H9 (cell line): ENCODE measurements at regions not wholly inside any gene's neighbourhood (a gene's known extent, or its start where the extent isn't known, plus 50 kb on each side); places are given as distances from the start of the nearest gene placed in this dataset.

ENCODE experiments used
- DNase-seq: peaks from one replicate; pipeline ENCODE4 v3.0.0-alpha.2; 2017
- H2AFZ ChIP-seq: one replicate; pipeline ENCODE4 v1.6.1; 2013; ENCODE audit warnings: mild to moderate bottlenecking, low read length, control low read depth, moderate library complexity
- H2AK5ac ChIP-seq: 2 replicates; pipeline ENCODE4 v1.6.1; 2013; ENCODE audit warnings: low read length, control low read depth, mixed read lengths; ENCODE audit not compliant: insufficient read length
- H2BK120ac ChIP-seq: one replicate; pipeline ENCODE4 v1.6.1; 2013; ENCODE audit warnings: low read depth, mild to moderate bottlenecking, low read length, control low read depth, inconsistent platforms; ENCODE audit not compliant: poor library complexity, severe bottlenecking
- H2BK12ac ChIP-seq: 2 replicates; pipeline ENCODE4 v1.6.1; 2013; ENCODE audit warnings: low read length, control low read depth, mixed read lengths, low read depth; ENCODE audit not compliant: insufficient read length
- H2BK15ac ChIP-seq: 2 replicates; pipeline ENCODE4 v1.6.1; 2013; ENCODE audit warnings: low read depth, low read length, control low read depth
- H2BK20ac ChIP-seq: one replicate; pipeline ENCODE4 v1.6.1; 2013; ENCODE audit warnings: low read depth, mild to moderate bottlenecking, low read length, control low read depth, inconsistent platforms; ENCODE audit not compliant: poor library complexity, severe bottlenecking
- H2BK5ac ChIP-seq: 2 replicates; pipeline ENCODE4 v1.6.1; 2013; ENCODE audit warnings: low read length, control low read depth, mixed read lengths; ENCODE audit not compliant: insufficient read length
- H3K14ac ChIP-seq: 2 replicates; pipeline ENCODE4 v1.6.1; 2013; ENCODE audit warnings: low read length, control low read depth; ENCODE audit not compliant: insufficient read depth
- H3K18ac ChIP-seq: 2 replicates; pipeline ENCODE4 v1.6.1; 2013; ENCODE audit warnings: low read depth, mild to moderate bottlenecking, mixed read lengths, low read length, control low read depth; ENCODE audit not compliant: insufficient read length
- H3K23ac ChIP-seq: 2 replicates; pipeline ENCODE4 v1.6.1; 2013; ENCODE audit warnings: low read length, control low read depth, mixed read lengths, low read depth; ENCODE audit not compliant: insufficient read length
- H3K23me2 ChIP-seq: 2 replicates; pipeline ENCODE4 v1.6.1; 2013; ENCODE audit warnings: low read depth, mild to moderate bottlenecking, mixed read lengths, low read length, control low read depth; ENCODE audit not compliant: insufficient read length, poor library complexity, severe bottlenecking
- H3K27ac ChIP-seq: 2 replicates; pipeline ENCODE4 v1.5.1; 2013; ENCODE audit warnings: low read length, control low read depth, mixed read lengths, low read depth; ENCODE audit not compliant: insufficient read length
- H3K27me3 ChIP-seq: 2 replicates; pipeline ENCODE4 v1.6.1; 2013; ENCODE audit warnings: low read length, control low read depth, inconsistent platforms; ENCODE audit not compliant: insufficient read depth
- H3K4ac ChIP-seq: 2 replicates; pipeline ENCODE4 v1.6.1; 2013; ENCODE audit warnings: low read depth, mild to moderate bottlenecking, control low read depth, inconsistent platforms, low read length, moderate library complexity
- H3K4me1 ChIP-seq: 2 replicates; pipeline ENCODE4 v1.6.1; 2013; ENCODE audit warnings: low read length, control low read depth, inconsistent platforms; ENCODE audit not compliant: insufficient read depth
- H3K4me2 ChIP-seq: 2 replicates; pipeline ENCODE4 v1.6.1; 2013; ENCODE audit warnings: low read length, control low read depth, mixed read lengths; ENCODE audit not compliant: insufficient read length, insufficient read depth
- H3K56ac ChIP-seq: 2 replicates; pipeline ENCODE4 v1.6.1; 2013; ENCODE audit warnings: low read depth, mild to moderate bottlenecking, mixed read lengths, low read length, control low read depth; ENCODE audit not compliant: insufficient read length
- H3K79me1 ChIP-seq: 2 replicates; pipeline ENCODE4 v1.6.1; 2013; ENCODE audit warnings: low read depth, mild to moderate bottlenecking, moderate library complexity, low read length, control low read depth, inconsistent platforms; ENCODE audit not compliant: insufficient read depth, poor library complexity, severe bottlenecking
- H3K79me2 ChIP-seq: 2 replicates; pipeline ENCODE4 v1.6.1; 2013; ENCODE audit warnings: low read length, control low read depth, inconsistent platforms; ENCODE audit not compliant: insufficient read depth
- H3K9ac ChIP-seq: 2 replicates; pipeline ENCODE4 v1.6.1; 2013; ENCODE audit warnings: low read length, control low read depth, mixed read lengths; ENCODE audit not compliant: insufficient read length; ENCODE audit errors: extremely low read depth
- H3K9me3 ChIP-seq: one replicate; pipeline ENCODE4 v1.6.1; 2013; ENCODE audit warnings: low read depth, low read length, inconsistent platforms; ENCODE audit not compliant: control insufficient read depth
- H3T11ph ChIP-seq: one replicate; pipeline ENCODE4 v1.6.1; 2013; ENCODE audit warnings: mild to moderate bottlenecking, low read length, control low read depth, inconsistent platforms
- H4K20me1 ChIP-seq: one replicate; pipeline ENCODE4 v1.6.1; 2013; ENCODE audit not compliant: control insufficient read depth, insufficient read length, insufficient read depth
- H4K5ac ChIP-seq: 2 replicates; pipeline ENCODE4 v1.6.1; 2013; ENCODE audit warnings: low read depth, mild to moderate bottlenecking, mixed read lengths, low read length, control low read depth; ENCODE audit not compliant: insufficient read length
- H4K8ac ChIP-seq: replicated peaks from 2 replicates; pipeline ENCODE4 v1.6.1; 2013; ENCODE audit warnings: low read length, control low read depth, mixed read lengths, low read depth; ENCODE audit not compliant: insufficient read length
- H4K91ac ChIP-seq: 2 replicates; pipeline ENCODE4 v1.6.1; 2013; ENCODE audit warnings: low read depth, mild to moderate bottlenecking, moderate library complexity, mixed read lengths, low read length, control low read depth; ENCODE audit not compliant: insufficient read length
- H3K27ac Mint-ChIP-seq, 3 experiments: 2 replicates in 2 of 3; 3 replicates in 1 of 3; pipeline ENCODE4 v1.8.0; 2020 to 2021; ENCODE audit warnings: mixed read lengths in 3 of 3, mild to moderate bottlenecking in 1 of 3, moderate library complexity in 1 of 3
- H3K27me3 Mint-ChIP-seq: 2 replicates; pipeline ENCODE4 v1.8.0; 2021; ENCODE audit warnings: low read depth, mild to moderate bottlenecking, moderate library complexity, mixed read lengths
- H3K36me3 Mint-ChIP-seq, 3 experiments: 2 replicates in 2 of 3; 3 replicates in 1 of 3; pipeline ENCODE4 v1.8.0; 2020 to 2021; ENCODE audit warnings: low read depth in 3 of 3, mixed read lengths in 3 of 3; ENCODE audit not compliant: insufficient read depth in 1 of 3
- H3K4me1 Mint-ChIP-seq, 2 experiments: 2 replicates each; pipeline ENCODE4 v1.8.0; 2020; ENCODE audit warnings: mixed read lengths in 2 of 2
- H3K4me3 Mint-ChIP-seq, 2 experiments: 2 replicates in 1 of 2; 3 replicates in 1 of 2; pipeline ENCODE4 v1.8.0; 2020 to 2021; ENCODE audit warnings: mild to moderate bottlenecking in 2 of 2, mixed read lengths in 2 of 2, moderate library complexity in 1 of 2
- H3K9me3 Mint-ChIP-seq, 2 experiments: 2 replicates in 1 of 2; 3 replicates in 1 of 2; pipeline ENCODE4 v1.8.0; 2020; ENCODE audit warnings: mild to moderate bottlenecking in 2 of 2, mixed read lengths in 2 of 2, moderate library complexity in 1 of 2
- CTCF ChIP-seq: fragments of 200-600 bp; sonication (generic); conservative IDR thresholded peaks from 3 replicates; pipeline ENCODE4 v1.8.0; 2021; ENCODE audit warnings: antibody characterized with exemption, mild to moderate bottlenecking
- WGBS: extraction: QIAGEN DNeasy Blood & Tissue Kit; methylation state at CpG from one replicate; pipeline ENCODE4 v1.1.7; 2013; ENCODE audit warnings: missing lambda C conversion rate, low lambda C conversion rate, mixed read lengths; ENCODE audit not compliant: insufficient read length; ENCODE audit errors: extremely low coverage; 5-methylcytosine and 5-hydroxymethylcytosine counted together

- no peak overlapping the region for H3K14ac ChIP-seq
- H3T11ph ChIP-seq: no peak overlapping the region
- Mint-ChIP-seq H3K27ac (no peak overlapping the region), H3K27me3 (no peaks in the 10 kb centered on the region), H3K9me3 (no peaks in the 10 kb centered on the region), H3K4me3 (no peak overlapping the region), H3K36me3 (no peaks in the 10 kb centered on the region), H3K4me1 (no peaks in the 10 kb centered on the region; a peak in 1 of 4 replicates)
- no peak for DNase-seq
- H2BK12ac ChIP-seq: no peak overlapping the region
- H3K56ac ChIP-seq: no peak overlapping the region
- H3K9ac ChIP-seq: no peak overlapping the region
- no peaks in the 10 kb centered on the region for H4K20me1 ChIP-seq
- H3K23ac ChIP-seq: no peak overlapping the region
- no peak overlapping the region for H3K27ac ChIP-seq
- H3K23me2 ChIP-seq: no peaks in the 10 kb centered on the region
- no peak overlapping the region for H2BK5ac ChIP-seq
- no peak overlapping the region for H4K5ac ChIP-seq
- no peak overlapping the region for H4K8ac ChIP-seq
- no peaks in the 10 kb centered on the region for H3K9me3 ChIP-seq
- H3K79me1 ChIP-seq: no peaks in the 10 kb centered on the region
- H3K4me2 ChIP-seq: no peak overlapping the region
- no peak overlapping the region for H2BK20ac ChIP-seq
- no peaks in the 10 kb centered on the region for H3K27me3 ChIP-seq
- H2AK5ac ChIP-seq: no peak overlapping the region
- H3K18ac ChIP-seq: no peak overlapping the region
- no peaks in the 10 kb centered on the region for H3K79me2 ChIP-seq
- no peak overlapping the region for H4K91ac ChIP-seq
- TF ChIP-seq CTCF: no peak
- no peak overlapping the region for H2BK15ac ChIP-seq
- WGBS: no CpG with 5 or more reads among the region's 1 CpG
- no peak overlapping the region for H3K4ac ChIP-seq
- no peaks in the 10 kb centered on the region for H3K4me1 ChIP-seq
- H2BK120ac ChIP-seq: no peak overlapping the region
- no peak overlapping the region for H2AFZ ChIP-seq
These were observed 51.6 kb upstream of the PRDM8 start for GRCh38 chr4:80145739-80146138.
